Adrenal gland (tissue), 5 donors: ENCODE measurements at regions not wholly inside any gene's neighbourhood (a gene's known extent, or its start where the extent isn't known, plus 50 kb on each side); places are given as distances from the start of the nearest gene placed in this dataset.
"Not testable (repeated sequence)": the region's sequence is repeated elsewhere in the genome, so short reads cannot be mapped to it uniquely, and the experiment has no call there.

Experiments used
- POLR2A ChIP-seq, 2 donors: fragments of 450-650 bp; IDR thresholded peaks; one replicate each; pipeline ENCODE4 v1.6.1; 2017; ENCODE audit warnings: antibody characterized with exemption in 2 of 2, mild to moderate bottlenecking in 2 of 2, moderate library complexity in 1 of 2
- TF ChIP-seq, protein P1 (sequence below), 6 experiments: fragments of 450-650 bp in 4 of 6; fragments of 200-600 bp in 2 of 6; sonication (generic) in 1 of 6; IDR thresholded peaks; 1 replicate in 5 of 6; 2 replicates in 1 of 6; pipeline versions ENCODE4 v1.5.1 to v1.8.0; 2016 to 2021; ENCODE audit warnings: antibody characterized with exemption in 6 of 6, mild to moderate bottlenecking in 2 of 6, moderate library complexity in 1 of 6
- donor health status: DM: no; HTN: no; CAD: no.

DNA sequence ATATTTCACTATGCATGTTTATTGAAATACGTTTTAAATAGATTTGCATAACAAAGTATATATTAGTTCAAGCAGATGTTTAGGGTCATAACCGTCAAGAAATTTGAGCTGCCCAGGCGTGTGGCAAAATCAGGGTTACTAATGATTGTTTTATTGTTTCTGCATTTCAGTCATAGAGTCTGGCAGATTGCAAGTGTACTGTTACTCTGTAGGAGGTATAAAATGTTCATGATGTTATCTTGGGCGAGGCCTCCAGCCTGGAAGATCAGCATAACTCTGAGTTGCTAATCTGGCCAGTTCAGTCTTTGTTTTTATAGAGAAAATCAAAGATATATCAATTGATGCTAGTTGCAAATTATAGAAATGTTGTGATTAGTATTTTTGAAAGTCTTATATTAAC is 410.9 kb downstream of the CHL1 start:
- TF ChIP-seq, protein P1, sequence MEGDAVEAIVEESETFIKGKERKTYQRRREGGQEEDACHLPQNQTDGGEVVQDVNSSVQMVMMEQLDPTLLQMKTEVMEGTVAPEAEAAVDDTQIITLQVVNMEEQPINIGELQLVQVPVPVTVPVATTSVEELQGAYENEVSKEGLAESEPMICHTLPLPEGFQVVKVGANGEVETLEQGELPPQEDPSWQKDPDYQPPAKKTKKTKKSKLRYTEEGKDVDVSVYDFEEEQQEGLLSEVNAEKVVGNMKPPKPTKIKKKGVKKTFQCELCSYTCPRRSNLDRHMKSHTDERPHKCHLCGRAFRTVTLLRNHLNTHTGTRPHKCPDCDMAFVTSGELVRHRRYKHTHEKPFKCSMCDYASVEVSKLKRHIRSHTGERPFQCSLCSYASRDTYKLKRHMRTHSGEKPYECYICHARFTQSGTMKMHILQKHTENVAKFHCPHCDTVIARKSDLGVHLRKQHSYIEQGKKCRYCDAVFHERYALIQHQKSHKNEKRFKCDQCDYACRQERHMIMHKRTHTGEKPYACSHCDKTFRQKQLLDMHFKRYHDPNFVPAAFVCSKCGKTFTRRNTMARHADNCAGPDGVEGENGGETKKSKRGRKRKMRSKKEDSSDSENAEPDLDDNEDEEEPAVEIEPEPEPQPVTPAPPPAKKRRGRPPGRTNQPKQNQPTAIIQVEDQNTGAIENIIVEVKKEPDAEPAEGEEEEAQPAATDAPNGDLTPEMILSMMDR (IDR thresholded peaks at IDR 0.05), result not testable (repeated sequence)
- not testable (repeated sequence) for TF ChIP-seq POLR2A (IDR thresholded peaks at IDR 0.05)
